ENCODE measurements at regions not wholly inside any gene's neighbourhood (a gene's known extent, or its start where the extent isn't known, plus 50 kb on each side); places are given as distances from the start of the nearest gene placed in this dataset.

- TF ChIP-seq USF2 (IDR thresholded peaks at IDR 0.05; ENCODE audit: low read length) (no peak), CTCF (IDR thresholded peaks at IDR 0.05; ENCODE audit: control extremely low read depth in 1 of 3, insufficient read depth in 1 of 3, low read depth in 1 of 3, low read length in 3 of 3) (no peak), JUND (IDR thresholded peaks at IDR 0.05; ENCODE audit: low read length) (no peak), YY1 (IDR thresholded peaks at IDR 0.05; ENCODE audit: low read depth, low read length) (no peak), EZH2 (IDR thresholded peaks at IDR 0.05; ENCODE audit: low read depth, low read length, severe bottlenecking) (no peak)
Observed at GRCh38 chr6:120785459-120786086, 548.7 kb downstream of the TBC1D32 start.
